Liver (tissue), 8 donors: ENCODE measurements at regions not wholly inside any gene's neighbourhood (a gene's known extent, or its start where the extent isn't known, plus 50 kb on each side); places are given as distances from the start of the nearest gene placed in this dataset.

Experiments
- DNase-seq: peaks from one replicate; pipeline ENCODE4 v3.0.0-alpha.2; 2017; ENCODE audit warnings: low spot score
- H3K27ac ChIP-seq, 2 donors: one replicate each; pipeline ENCODE4 v1.7.0; 2013; ENCODE audit warnings: inconsistent platforms in 2 of 2, low read length in 2 of 2, control low read depth in 1 of 2, low read depth in 1 of 2, mild to moderate bottlenecking in 1 of 2
- H3K27me3 ChIP-seq, 4 donors: one replicate each; pipeline versions ENCODE4 v1.6.1 to v1.7.0; 2013; ENCODE audit warnings: low read length in 3 of 4, inconsistent platforms in 1 of 4, mild to moderate bottlenecking in 1 of 4, moderate library complexity in 1 of 4; ENCODE audit not compliant: control insufficient read depth in 4 of 4, insufficient read depth in 4 of 4
- H3K36me3 ChIP-seq, 4 donors: one replicate each; pipeline versions ENCODE4 v1.6.1 to v1.7.0; 2013; ENCODE audit warnings: low read length in 3 of 4, mild to moderate bottlenecking in 3 of 4, low read depth in 1 of 4, moderate library complexity in 1 of 4; ENCODE audit not compliant: control insufficient read depth in 4 of 4, insufficient read depth in 3 of 4
- H3K4me1 ChIP-seq, 4 donors: one replicate each; pipeline versions ENCODE4 v1.6.1 to v1.7.0; 2013; ENCODE audit warnings: low read length in 3 of 4, mild to moderate bottlenecking in 3 of 4, moderate library complexity in 1 of 4; ENCODE audit not compliant: control insufficient read depth in 4 of 4, insufficient read depth in 4 of 4
- H3K4me3 ChIP-seq, 3 donors: one replicate each; pipeline versions ENCODE4 v1.6.1 to v1.7.0; 2013; ENCODE audit warnings: low read length in 3 of 3, control low read depth in 1 of 3, low read depth in 1 of 3, mild to moderate bottlenecking in 1 of 3
- H3K9ac ChIP-seq, 2 donors: one replicate each; pipeline ENCODE4 v1.7.0; 2013; ENCODE audit warnings: low read length in 2 of 2, mild to moderate bottlenecking in 2 of 2, moderate library complexity in 2 of 2, control low read depth in 1 of 2, low read depth in 1 of 2
- H3K9me3 ChIP-seq, 4 donors: one replicate each; pipeline versions ENCODE4 v1.6.1 to v1.7.0; 2013; ENCODE audit warnings: low read length in 3 of 4; ENCODE audit not compliant: control insufficient read depth in 4 of 4
- ATF3 ChIP-seq: IDR thresholded peaks from 2 replicates; pipeline ENCODE4 v1.6.1; 2016; ENCODE audit warnings: antibody characterized with exemption
- CTCF ChIP-seq: fragments of 150-350 bp; IDR thresholded peaks from 2 replicates; pipeline ENCODE4 v1.5.1; 2017; ENCODE audit warnings: improper control_type of control experiment, low read depth, low read length; ENCODE audit not compliant: missing input control
- EGR1 ChIP-seq, 2 donors: IDR thresholded peaks; 2 replicates each; pipeline ENCODE4 v1.6.1; 2016 to 2018; ENCODE audit warnings: antibody characterized with exemption in 2 of 2, low read depth in 2 of 2
- FOXA1 ChIP-seq: IDR thresholded peaks from 2 replicates; pipeline ENCODE4 v1.6.1; 2016; ENCODE audit warnings: antibody characterized with exemption
- FOXA2 ChIP-seq: IDR thresholded peaks from 2 replicates; pipeline ENCODE4 v1.6.1; 2016; ENCODE audit warnings: antibody characterized with exemption
- GABPA ChIP-seq, 2 donors: IDR thresholded peaks in 1 of 2; conservative IDR thresholded peaks in 1 of 2; 2 replicates each; pipeline ENCODE4 v1.6.1; 2016; ENCODE audit warnings: antibody characterized with exemption in 2 of 2, mild to moderate bottlenecking in 1 of 2, moderate library complexity in 1 of 2
- HNF4A ChIP-seq, 2 donors: conservative IDR thresholded peaks; 2 replicates each; pipeline ENCODE4 v1.6.1; 2016; ENCODE audit warnings: antibody characterized with exemption in 2 of 2, mild to moderate bottlenecking in 2 of 2
- HNF4G ChIP-seq: IDR thresholded peaks from 2 replicates; pipeline ENCODE4 v1.6.1; 2016; ENCODE audit warnings: antibody characterized with exemption
- MAX ChIP-seq: IDR thresholded peaks from 2 replicates; pipeline ENCODE4 v1.6.1; 2016; ENCODE audit warnings: antibody characterized with exemption
- NR2F2 ChIP-seq: IDR thresholded peaks from 2 replicates; pipeline ENCODE4 v1.6.1; 2016; ENCODE audit warnings: antibody characterized with exemption
- RAD21 ChIP-seq, 2 donors: IDR thresholded peaks; 2 replicates each; pipeline ENCODE4 v1.6.1; 2016; ENCODE audit warnings: antibody characterized with exemption in 2 of 2, mild to moderate bottlenecking in 2 of 2
- REST ChIP-seq: IDR thresholded peaks from 2 replicates; pipeline ENCODE4 v1.6.1; 2016; ENCODE audit warnings: antibody characterized with exemption, mild to moderate bottlenecking
- RXRA ChIP-seq, 2 donors: IDR thresholded peaks; 2 replicates each; pipeline ENCODE4 v1.6.1; 2017 to 2018; ENCODE audit warnings: antibody characterized with exemption in 2 of 2, mild to moderate bottlenecking in 1 of 2
- SP1 ChIP-seq: IDR thresholded peaks from 2 replicates; pipeline ENCODE4 v1.6.1; 2018; ENCODE audit warnings: antibody characterized with exemption, mild to moderate bottlenecking
- TAF1 ChIP-seq: conservative IDR thresholded peaks from 2 replicates; pipeline ENCODE4 v1.6.1; 2016; ENCODE audit warnings: antibody characterized with exemption, mild to moderate bottlenecking
- YY1 ChIP-seq: IDR thresholded peaks from 2 replicates; pipeline ENCODE4 v1.6.1; 2016; ENCODE audit warnings: antibody characterized with exemption, mild to moderate bottlenecking
- ZBTB33 ChIP-seq: IDR thresholded peaks from 2 replicates; pipeline ENCODE4 v1.6.1; 2016; ENCODE audit warnings: antibody characterized with exemption
- WGBS: extraction: QIAGEN DNeasy Blood & Tissue Kit; methylation state at CpG from one replicate; pipeline ENCODE4 v1.1.7; 2013; 5-methylcytosine and 5-hydroxymethylcytosine counted together
- donor health status: healthy.
- donor health status: healthy.
- donor health status: healthy.
- donor health status: healthy.
- donor health status: healthy.

GRCh38 chr13:107931056-107931455 is 284.3 kb downstream of the LIG4 start:
- Histone ChIP-seq H3K4me3 (no peak overlapping the region), H3K9me3 (peaks cover 0 to 2% (median 0%) of the 10 kb centered on the region in 4 donors), H3K36me3 (no peaks in the 10 kb centered on the region), H3K9ac (no peak overlapping the region), H3K27ac (no peak overlapping the region), H3K27me3 (no peaks in the 10 kb centered on the region), H3K4me1 (no peaks in the 10 kb centered on the region)
- TF ChIP-seq CTCF (no peak), ATF3 (no peak), HNF4A (conservative IDR thresholded peaks at IDR 0.05) (no peak), RAD21 (IDR thresholded peaks at IDR 0.05) (no peak), REST (no peak), ZBTB33 (no peak), EGR1 (IDR thresholded peaks at IDR 0.05; ENCODE audit: low read depth in 2 of 2) (no peak), YY1 (no peak), SP1 (no peak), RXRA (IDR thresholded peaks at IDR 0.05) (no peak), HNF4G (no peak), NR2F2 (no peak), MAX (no peak), FOXA2 (no peak), GABPA (IDR thresholded peaks at IDR 0.05 in 1 of 2, conservative IDR thresholded peaks at IDR 0.05 in 1 of 2) (no peak)
- 75% methylated on average over 4 of the region's 4 CpGs for WGBS
- no peak for DNase-seq

- Histone ChIP-seq H3K9ac (no peak overlapping the region), H3K27me3 (no peaks in the 10 kb centered on the region), H3K4me3 (no peak overlapping the region), H3K27ac (no peak overlapping the region), H3K36me3 (no peaks in the 10 kb centered on the region), H3K9me3 (peaks cover 0 to 2% (median 0%) of the 10 kb centered on the region in 4 donors), H3K4me1 (no peaks in the 10 kb centered on the region)
- DNase-seq = no peak
- WGBS = 88% methylated on average over 3 of the region's 3 CpGs
- no peak for TF ChIP-seq TAF1
- no peak for TF ChIP-seq HNF4A (conservative IDR thresholded peaks at IDR 0.05)
- TF ChIP-seq ZBTB33 = no peak
- no peak for TF ChIP-seq ATF3
- no peak for TF ChIP-seq FOXA1
- TF ChIP-seq GABPA (IDR thresholded peaks at IDR 0.05 in 1 of 2, conservative IDR thresholded peaks at IDR 0.05 in 1 of 2) = no peak
- TF ChIP-seq REST = no peak
- no peak for TF ChIP-seq MAX
Observed at GRCh38 chr13:107928762-107929161, 286.6 kb downstream of the LIG4 start.
